ENCODE measurements at regions not wholly inside any gene's neighbourhood (a gene's known extent, or its start where the extent isn't known, plus 50 kb on each side); places are given as distances from the start of the nearest gene placed in this dataset.

DNA sequence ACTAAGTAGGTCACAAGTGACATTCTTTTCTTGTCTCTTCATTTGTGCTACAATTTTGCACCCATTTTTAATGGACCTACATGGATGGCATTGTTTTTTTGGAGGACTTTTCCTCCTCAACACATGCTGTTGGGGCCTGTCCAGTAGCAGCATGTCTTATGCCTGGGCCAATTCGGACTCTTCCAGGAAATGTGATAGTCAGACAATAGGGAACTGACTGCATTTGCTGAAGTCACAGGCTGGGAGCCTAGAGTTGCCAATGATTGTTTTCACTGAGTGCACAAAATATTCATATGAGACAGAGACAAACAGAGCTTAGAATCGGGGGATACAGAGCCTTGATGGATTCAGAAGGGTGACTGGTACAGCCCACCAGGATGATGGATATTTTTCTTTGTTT is 867.3 kb upstream of the GOT2 start:
- intact Hi-C loops (cut with DNase I) = no loop called here
- H3K4me3 ChIP-seq = no peak overlapping the region
- no peaks in the 10 kb centered on the region for H3K4me1 ChIP-seq
- TF ChIP-seq, protein P1, sequence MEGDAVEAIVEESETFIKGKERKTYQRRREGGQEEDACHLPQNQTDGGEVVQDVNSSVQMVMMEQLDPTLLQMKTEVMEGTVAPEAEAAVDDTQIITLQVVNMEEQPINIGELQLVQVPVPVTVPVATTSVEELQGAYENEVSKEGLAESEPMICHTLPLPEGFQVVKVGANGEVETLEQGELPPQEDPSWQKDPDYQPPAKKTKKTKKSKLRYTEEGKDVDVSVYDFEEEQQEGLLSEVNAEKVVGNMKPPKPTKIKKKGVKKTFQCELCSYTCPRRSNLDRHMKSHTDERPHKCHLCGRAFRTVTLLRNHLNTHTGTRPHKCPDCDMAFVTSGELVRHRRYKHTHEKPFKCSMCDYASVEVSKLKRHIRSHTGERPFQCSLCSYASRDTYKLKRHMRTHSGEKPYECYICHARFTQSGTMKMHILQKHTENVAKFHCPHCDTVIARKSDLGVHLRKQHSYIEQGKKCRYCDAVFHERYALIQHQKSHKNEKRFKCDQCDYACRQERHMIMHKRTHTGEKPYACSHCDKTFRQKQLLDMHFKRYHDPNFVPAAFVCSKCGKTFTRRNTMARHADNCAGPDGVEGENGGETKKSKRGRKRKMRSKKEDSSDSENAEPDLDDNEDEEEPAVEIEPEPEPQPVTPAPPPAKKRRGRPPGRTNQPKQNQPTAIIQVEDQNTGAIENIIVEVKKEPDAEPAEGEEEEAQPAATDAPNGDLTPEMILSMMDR (IDR thresholded peaks at IDR 0.05) = no peak
- H3K27ac ChIP-seq = no peak overlapping the region
- no peaks in the 10 kb centered on the region for H3K27me3 ChIP-seq
- no peaks in the 10 kb centered on the region for H3K9me3 ChIP-seq
- DNase-seq (ENCODE audit: low spot score in 2 of 2) = no peak
- no peaks in the 10 kb centered on the region for H3K36me3 ChIP-seq

DNA sequence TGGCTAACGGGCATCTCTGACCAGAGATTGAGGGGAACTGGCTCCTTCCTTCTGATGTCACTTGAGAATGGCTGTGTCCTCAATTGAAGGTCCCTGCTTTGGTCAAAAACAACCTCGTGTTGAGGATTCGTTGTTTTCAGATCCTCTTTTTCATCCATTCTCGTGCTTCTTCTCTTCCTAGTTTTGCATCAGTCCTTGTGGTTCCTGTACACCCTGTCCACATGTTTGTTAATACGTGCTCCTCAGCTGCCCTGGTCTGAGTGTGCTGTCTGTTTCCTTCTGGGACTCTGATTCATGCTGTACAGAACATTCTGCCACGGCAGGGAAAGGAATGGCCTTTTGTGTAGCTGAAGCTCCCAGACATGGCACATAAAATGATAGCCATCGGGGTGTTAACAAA is 863.2 kb upstream of the GOT2 start:
- DNase-seq (ENCODE audit: low spot score in 2 of 2) = no peak
- H3K27me3 ChIP-seq = no peaks in the 10 kb centered on the region
- H3K27ac ChIP-seq = no peak overlapping the region
- H3K4me1 ChIP-seq = no peaks in the 10 kb centered on the region
- no peak overlapping the region for H3K4me3 ChIP-seq
- no peaks in the 10 kb centered on the region for H3K9me3 ChIP-seq
- TF ChIP-seq, protein P1 (IDR thresholded peaks at IDR 0.05) = no peak
- intact Hi-C loops (cut with DNase I) = no loop called here
- H3K36me3 ChIP-seq = no peaks in the 10 kb centered on the region

DNA sequence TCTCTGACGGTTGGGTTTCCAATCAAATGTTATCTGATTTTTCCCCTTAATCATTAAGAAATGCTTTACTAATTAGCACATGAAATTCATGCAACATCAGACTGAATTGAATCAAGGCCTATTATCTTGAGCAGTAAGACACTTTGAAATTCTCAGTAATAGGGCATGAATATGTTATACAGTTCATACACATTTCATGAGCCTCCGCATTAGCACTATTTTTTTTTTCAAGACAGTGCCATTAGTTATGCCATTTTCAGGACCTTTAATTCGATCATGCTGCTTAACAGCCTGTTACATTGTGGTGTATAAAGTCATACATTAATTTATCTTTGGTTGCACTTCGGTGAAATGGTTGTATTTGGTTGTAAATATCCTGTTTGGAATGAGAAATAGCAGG is 862.6 kb upstream of the GOT2 start:
- intact Hi-C loops (cut with DNase I) = no loop called here
- H3K4me1 ChIP-seq = no peaks in the 10 kb centered on the region
- no peaks in the 10 kb centered on the region for H3K36me3 ChIP-seq
- no peak overlapping the region for H3K27ac ChIP-seq
- no peak overlapping the region for H3K4me3 ChIP-seq
- DNase-seq (ENCODE audit: low spot score in 2 of 2) = no peak
- no peaks in the 10 kb centered on the region for H3K9me3 ChIP-seq
- TF ChIP-seq, protein P1 (IDR thresholded peaks at IDR 0.05) = no peak
- no peaks in the 10 kb centered on the region for H3K27me3 ChIP-seq

DNA sequence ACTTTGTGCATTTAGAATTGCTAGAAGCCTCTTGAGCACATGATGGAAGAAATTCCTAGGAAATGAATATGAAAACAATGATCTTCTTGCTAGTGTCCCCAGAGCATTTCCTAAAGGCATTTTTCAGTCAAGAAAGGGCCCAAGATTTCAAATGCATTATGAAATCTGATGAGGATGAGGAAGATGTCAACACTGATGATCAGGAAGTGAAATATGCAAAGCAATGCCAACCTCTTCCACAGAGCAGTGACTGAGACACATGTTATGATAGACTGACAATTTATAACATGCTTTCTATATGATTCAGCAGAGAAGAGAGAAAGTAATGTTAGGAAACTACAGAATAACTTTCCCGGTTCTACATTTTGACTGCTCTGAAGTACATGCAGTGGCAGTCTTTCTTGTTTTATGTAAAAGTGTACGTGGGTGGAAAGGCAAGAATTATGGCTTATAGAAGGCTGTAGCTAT is 859.1 kb upstream of the GOT2 start:
- Histone ChIP-seq H3K27me3 (no peaks in the 10 kb centered on the region), H3K4me1 (no peaks in the 10 kb centered on the region), H3K9me3 (no peaks in the 10 kb centered on the region), H3K4me3 (no peak overlapping the region), H3K36me3 (no peaks in the 10 kb centered on the region), H3K27ac (no peak overlapping the region)
- TF ChIP-seq, protein P1 (IDR thresholded peaks at IDR 0.05) = no peak
- no peak for DNase-seq (ENCODE audit: low spot score in 2 of 2)
- intact Hi-C loops (cut with DNase I) = no loop called here

DNA sequence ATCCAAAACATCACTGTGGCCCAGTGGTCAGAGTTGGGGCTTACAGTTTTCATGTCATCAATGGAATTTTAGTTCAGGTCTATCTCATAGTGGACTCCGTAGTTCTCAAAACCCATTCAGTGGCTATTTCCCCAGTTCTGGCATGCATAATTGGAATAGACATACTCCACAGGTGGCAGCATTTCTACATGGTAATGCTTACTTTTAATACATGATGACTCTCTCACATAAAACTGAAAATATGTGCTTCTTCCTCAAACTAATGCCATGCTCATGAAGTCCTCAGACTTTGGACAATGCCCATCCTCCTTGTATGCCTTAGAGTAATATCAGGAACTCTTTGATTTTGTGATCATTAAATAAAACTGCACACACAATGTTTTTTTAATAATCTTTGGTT is 857.4 kb upstream of the GOT2 start:
- H3K27me3 ChIP-seq = no peaks in the 10 kb centered on the region
- DNase-seq (ENCODE audit: low spot score in 2 of 2) = no peak
- no peak overlapping the region for H3K27ac ChIP-seq
- TF ChIP-seq, protein P1 (IDR thresholded peaks at IDR 0.05) = no peak
- H3K4me3 ChIP-seq = no peak overlapping the region
- intact Hi-C loops (cut with DNase I) = no loop called here
- H3K9me3 ChIP-seq = no peaks in the 10 kb centered on the region
- no peaks in the 10 kb centered on the region for H3K36me3 ChIP-seq
- no peaks in the 10 kb centered on the region for H3K4me1 ChIP-seq

DNA sequence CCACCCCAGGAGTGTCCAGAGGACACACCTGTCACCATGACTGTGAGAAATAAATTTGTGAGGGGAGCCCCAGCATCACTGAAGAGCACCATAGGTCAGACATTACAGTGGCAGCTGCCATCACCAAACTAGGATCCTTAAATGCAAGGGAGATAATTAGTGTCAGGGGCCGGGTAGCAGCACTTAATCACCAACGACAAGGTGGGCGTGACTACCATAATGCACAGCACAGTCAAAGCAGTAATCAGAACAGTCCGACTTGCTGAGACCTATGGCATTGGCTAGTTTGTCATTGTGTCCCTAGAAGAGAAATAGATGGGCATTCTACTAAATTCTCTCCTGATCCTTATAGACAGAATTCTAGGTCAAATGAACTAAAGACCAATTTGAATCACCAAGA is 856.7 kb upstream of the GOT2 start:
- intact Hi-C loops (cut with DNase I) = no loop called here
- Histone ChIP-seq H3K36me3 (no peaks in the 10 kb centered on the region), H3K9me3 (no peaks in the 10 kb centered on the region), H3K4me1 (no peaks in the 10 kb centered on the region), H3K27ac (no peak overlapping the region), H3K27me3 (no peaks in the 10 kb centered on the region), H3K4me3 (no peak overlapping the region)
- TF ChIP-seq, protein P1 (IDR thresholded peaks at IDR 0.05) = no peak
- DNase-seq (ENCODE audit: low spot score in 2 of 2) = no peak
